ENCODE measurements at regions not wholly inside any gene's neighbourhood (a gene's known extent, or its start where the extent isn't known, plus 50 kb on each side); places are given as distances from the start of the nearest gene placed in this dataset.

- no peak overlapping the region for H3K9ac ChIP-seq (ENCODE audit: low read depth, low read length)
- H3K36me3 ChIP-seq (ENCODE audit: control insufficient read depth, insufficient read depth, low read length): no peaks in the 10 kb centered on the region
- no peaks in the 10 kb centered on the region for H3K4me1 ChIP-seq (ENCODE audit: control insufficient read depth, insufficient read depth, low read length)
- H3K9me3 ChIP-seq (ENCODE audit: control insufficient read depth, insufficient read depth, low read length): no peaks in the 10 kb centered on the region
- H3K27me3 ChIP-seq (ENCODE audit: control insufficient read depth, insufficient read depth, low read length): no peaks in the 10 kb centered on the region
- no peak overlapping the region for H3K4me3 ChIP-seq (ENCODE audit: low read depth, low read length)
Measured at GRCh38 chr12:24697769-24698168, 251.1 kb downstream of the BCAT1 start.

GRCh38 chr12:24697295-24697694 lies 251.6 kb downstream of the BCAT1 start:
- H3K9ac ChIP-seq (ENCODE audit: low read depth, low read length): no peak overlapping the region
- no peaks in the 10 kb centered on the region for H3K9me3 ChIP-seq (ENCODE audit: control insufficient read depth, insufficient read depth, low read length)
- H3K27me3 ChIP-seq (ENCODE audit: control insufficient read depth, insufficient read depth, low read length): no peaks in the 10 kb centered on the region
- no peaks in the 10 kb centered on the region for H3K36me3 ChIP-seq (ENCODE audit: control insufficient read depth, insufficient read depth, low read length)
- H3K4me1 ChIP-seq (ENCODE audit: control insufficient read depth, insufficient read depth, low read length): no peaks in the 10 kb centered on the region
- no peak overlapping the region for H3K4me3 ChIP-seq (ENCODE audit: low read depth, low read length)

DNA sequence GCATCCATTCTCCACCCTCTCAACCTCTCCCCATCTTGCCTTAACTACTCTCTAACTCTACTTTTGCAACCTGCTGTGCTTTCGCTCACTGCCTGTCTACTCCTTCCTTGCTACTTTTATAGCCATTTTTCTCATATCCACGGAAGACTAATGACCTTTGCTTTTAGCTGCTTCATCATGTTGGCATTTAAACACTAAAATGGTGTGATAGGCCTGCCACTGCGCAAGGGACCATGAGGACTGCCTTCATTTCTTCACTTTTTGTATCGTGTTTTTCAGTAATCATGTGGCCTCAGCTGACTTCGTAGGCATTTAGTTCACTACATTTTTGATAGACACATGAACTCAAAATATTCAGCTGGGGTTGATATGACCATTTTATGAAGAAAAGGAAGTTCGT lies 252.1 kb downstream of the BCAT1 start:
- H3K9ac ChIP-seq (ENCODE audit: low read depth, low read length): no peak overlapping the region
- no peaks in the 10 kb centered on the region for H3K36me3 ChIP-seq (ENCODE audit: control insufficient read depth, insufficient read depth, low read length)
- H3K9me3 ChIP-seq (ENCODE audit: control insufficient read depth, insufficient read depth, low read length): no peaks in the 10 kb centered on the region
- H3K4me1 ChIP-seq (ENCODE audit: control insufficient read depth, insufficient read depth, low read length): no peaks in the 10 kb centered on the region
- H3K4me3 ChIP-seq (ENCODE audit: low read depth, low read length): no peak overlapping the region
- no peaks in the 10 kb centered on the region for H3K27me3 ChIP-seq (ENCODE audit: control insufficient read depth, insufficient read depth, low read length)

DNA sequence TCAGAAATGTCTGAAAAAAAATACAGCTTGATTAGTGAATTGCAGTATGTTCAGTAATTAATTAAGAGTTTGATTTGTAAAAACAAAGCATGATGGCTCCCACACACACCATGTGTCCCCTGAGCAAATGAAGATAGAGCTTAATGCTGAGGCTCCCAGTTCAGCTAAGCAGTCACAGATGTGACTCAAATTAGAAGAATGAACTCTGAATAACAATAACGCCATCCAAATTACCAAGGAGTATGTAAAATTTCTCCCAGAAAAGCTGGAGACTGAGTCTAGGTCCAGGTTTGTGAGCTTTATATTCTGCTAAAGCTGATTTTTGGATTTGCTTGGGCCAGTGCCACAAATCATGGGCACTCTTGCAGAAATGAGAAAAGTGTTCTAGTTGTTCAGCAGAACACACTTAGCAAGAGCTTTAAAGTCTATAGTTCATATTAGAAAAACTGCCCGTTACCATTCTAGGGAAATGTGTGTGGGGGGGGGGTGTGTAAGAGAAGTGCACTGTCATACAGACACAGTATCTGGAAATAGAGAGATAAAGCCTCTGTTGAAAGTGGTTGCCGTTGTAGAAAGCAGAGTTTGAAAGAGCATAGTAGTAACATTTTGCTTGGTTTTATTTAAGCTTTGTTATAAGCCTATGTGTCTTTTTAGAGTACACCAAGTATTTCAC lies 253.1 kb downstream of the BCAT1 start:
- H3K36me3 ChIP-seq (ENCODE audit: control insufficient read depth, insufficient read depth, low read length): no peaks in the 10 kb centered on the region
- H3K27me3 ChIP-seq (ENCODE audit: control insufficient read depth, insufficient read depth, low read length): no peaks in the 10 kb centered on the region
- no peak overlapping the region for H3K9ac ChIP-seq (ENCODE audit: low read depth, low read length)
- no peaks in the 10 kb centered on the region for H3K4me1 ChIP-seq (ENCODE audit: control insufficient read depth, insufficient read depth, low read length)
- H3K9me3 ChIP-seq (ENCODE audit: control insufficient read depth, insufficient read depth, low read length): no peaks in the 10 kb centered on the region
- no peak overlapping the region for H3K4me3 ChIP-seq (ENCODE audit: low read depth, low read length)

DNA sequence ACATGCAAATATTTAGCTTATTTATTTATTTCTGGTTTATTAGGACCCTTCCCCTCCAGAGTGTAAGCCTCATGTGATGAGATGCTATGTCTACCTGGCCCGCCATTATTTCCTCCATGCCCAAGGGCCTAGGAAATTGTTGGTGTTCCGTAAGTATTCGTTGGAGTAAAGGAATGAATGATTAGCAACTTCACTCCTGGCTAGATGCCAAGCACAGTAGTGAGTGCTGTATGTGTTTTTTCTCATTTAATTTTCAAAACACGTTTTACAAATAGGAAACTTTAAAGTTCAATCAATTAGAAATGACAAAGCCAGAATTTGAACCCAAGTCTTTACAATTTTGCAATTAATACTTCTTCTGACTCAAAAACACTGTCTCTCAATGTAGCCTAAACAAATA lies 253.8 kb downstream of the BCAT1 start:
- H3K4me3 ChIP-seq (ENCODE audit: low read depth, low read length): no peak overlapping the region
- no peaks in the 10 kb centered on the region for H3K4me1 ChIP-seq (ENCODE audit: control insufficient read depth, insufficient read depth, low read length)
- no peaks in the 10 kb centered on the region for H3K36me3 ChIP-seq (ENCODE audit: control insufficient read depth, insufficient read depth, low read length)
- no peak overlapping the region for H3K9ac ChIP-seq (ENCODE audit: low read depth, low read length)
- no peaks in the 10 kb centered on the region for H3K27me3 ChIP-seq (ENCODE audit: control insufficient read depth, insufficient read depth, low read length)
- no peaks in the 10 kb centered on the region for H3K9me3 ChIP-seq (ENCODE audit: control insufficient read depth, insufficient read depth, low read length)

DNA sequence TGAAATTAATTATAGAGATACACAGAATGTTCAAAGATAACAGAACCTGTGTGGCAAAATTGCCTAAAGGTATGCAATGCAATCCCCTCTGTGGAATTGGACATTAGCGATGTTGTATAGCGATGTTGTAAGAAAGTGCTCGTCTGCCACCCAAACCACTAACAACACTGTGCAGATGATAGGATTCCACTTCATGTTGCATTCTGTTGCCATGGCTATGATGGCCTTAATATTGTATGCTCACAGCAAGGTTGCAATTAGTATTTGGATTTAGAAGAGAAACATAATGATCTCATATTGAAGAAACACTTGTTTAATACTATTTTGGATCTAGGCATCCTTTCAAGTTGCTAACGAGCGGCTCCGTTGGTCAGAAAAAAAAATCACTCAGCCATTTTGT lies 260.3 kb downstream of the BCAT1 start:
- Histone ChIP-seq H3K9me3 (ENCODE audit: control insufficient read depth, insufficient read depth, low read length) (no peaks in the 10 kb centered on the region), H3K36me3 (ENCODE audit: control insufficient read depth, insufficient read depth, low read length) (no peaks in the 10 kb centered on the region), H3K4me3 (ENCODE audit: low read depth, low read length) (no peak overlapping the region), H3K4me1 (ENCODE audit: control insufficient read depth, insufficient read depth, low read length) (peaks cover 9% of the 10 kb centered on the region), H3K27me3 (ENCODE audit: control insufficient read depth, insufficient read depth, low read length) (no peaks in the 10 kb centered on the region), H3K9ac (ENCODE audit: low read depth, low read length) (no peak overlapping the region)

- H3K27me3 ChIP-seq (ENCODE audit: control insufficient read depth, insufficient read depth, low read length): no peaks in the 10 kb centered on the region
- H3K4me3 ChIP-seq (ENCODE audit: low read depth, low read length): no peak overlapping the region
- no peaks in the 10 kb centered on the region for H3K36me3 ChIP-seq (ENCODE audit: control insufficient read depth, insufficient read depth, low read length)
- peaks cover 8% of the 10 kb centered on the region for H3K4me1 ChIP-seq (ENCODE audit: control insufficient read depth, insufficient read depth, low read length)
- no peaks in the 10 kb centered on the region for H3K9me3 ChIP-seq (ENCODE audit: control insufficient read depth, insufficient read depth, low read length)
- no peak overlapping the region for H3K9ac ChIP-seq (ENCODE audit: low read depth, low read length)
Measured at GRCh38 chr12:24681570-24681969, 267.3 kb downstream of the BCAT1 start.

DNA sequence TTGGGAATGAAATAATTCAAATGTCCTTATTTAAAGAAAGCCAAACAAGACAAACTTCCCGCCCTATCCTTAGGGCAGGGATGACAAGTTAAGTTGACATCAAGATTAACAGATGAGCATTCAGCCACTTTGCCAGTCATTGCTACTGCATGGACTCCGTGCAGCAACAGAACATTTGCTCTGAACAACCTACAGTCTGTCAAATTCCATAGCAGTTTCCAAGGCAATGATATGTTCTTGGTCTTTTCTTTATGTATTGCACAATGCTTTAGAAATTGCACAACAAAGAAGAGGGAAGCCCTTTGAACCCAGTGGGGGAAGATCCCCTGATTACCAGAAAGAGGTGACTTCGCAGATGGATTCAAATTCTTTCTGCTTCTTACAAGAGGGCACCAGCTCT lies 269.8 kb downstream of the BCAT1 start:
- no peaks in the 10 kb centered on the region for H3K9me3 ChIP-seq (ENCODE audit: control insufficient read depth, insufficient read depth, low read length)
- no peak overlapping the region for H3K9ac ChIP-seq (ENCODE audit: low read depth, low read length)
- no peaks in the 10 kb centered on the region for H3K36me3 ChIP-seq (ENCODE audit: control insufficient read depth, insufficient read depth, low read length)
- H3K4me1 ChIP-seq (ENCODE audit: control insufficient read depth, insufficient read depth, low read length): peaks cover 8% of the 10 kb centered on the region
- no peak overlapping the region for H3K4me3 ChIP-seq (ENCODE audit: low read depth, low read length)
- H3K27me3 ChIP-seq (ENCODE audit: control insufficient read depth, insufficient read depth, low read length): no peaks in the 10 kb centered on the region

DNA sequence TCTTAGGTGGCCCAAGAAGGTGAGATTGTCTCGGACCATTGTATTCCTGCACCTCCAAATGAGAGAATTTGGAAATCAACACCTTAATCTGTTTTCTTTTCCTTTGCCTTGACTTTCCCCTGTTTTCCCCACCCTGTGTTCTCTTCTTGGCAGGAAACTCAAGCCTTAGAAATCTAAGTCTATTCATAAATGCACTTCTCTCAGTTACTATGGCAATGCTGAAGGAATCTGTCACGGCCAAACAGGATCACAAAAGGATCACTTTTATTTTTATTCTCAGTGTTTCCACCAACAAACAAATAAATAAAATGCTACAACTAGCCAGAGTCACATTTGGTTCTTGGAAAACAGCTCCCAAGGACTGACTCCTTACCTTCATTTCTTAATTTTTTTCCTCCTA lies 270.5 kb downstream of the BCAT1 start:
- no peak overlapping the region for H3K4me3 ChIP-seq (ENCODE audit: low read depth, low read length)
- no peaks in the 10 kb centered on the region for H3K36me3 ChIP-seq (ENCODE audit: control insufficient read depth, insufficient read depth, low read length)
- peaks cover 8% of the 10 kb centered on the region for H3K4me1 ChIP-seq (ENCODE audit: control insufficient read depth, insufficient read depth, low read length)
- no peaks in the 10 kb centered on the region for H3K27me3 ChIP-seq (ENCODE audit: control insufficient read depth, insufficient read depth, low read length)
- no peak overlapping the region for H3K9ac ChIP-seq (ENCODE audit: low read depth, low read length)
- no peaks in the 10 kb centered on the region for H3K9me3 ChIP-seq (ENCODE audit: control insufficient read depth, insufficient read depth, low read length)

- Histone ChIP-seq H3K4me1 (ENCODE audit: control insufficient read depth, insufficient read depth, low read length) (no peaks in the 10 kb centered on the region), H3K4me3 (ENCODE audit: low read depth, low read length) (no peak overlapping the region), H3K27me3 (ENCODE audit: control insufficient read depth, insufficient read depth, low read length) (no peaks in the 10 kb centered on the region), H3K36me3 (ENCODE audit: control insufficient read depth, insufficient read depth, low read length) (no peaks in the 10 kb centered on the region), H3K9ac (ENCODE audit: low read depth, low read length) (no peak overlapping the region), H3K9me3 (ENCODE audit: control insufficient read depth, insufficient read depth, low read length) (no peaks in the 10 kb centered on the region)
Measured at GRCh38 chr12:24668563-24668962, 280.3 kb downstream of the BCAT1 start.

- Histone ChIP-seq H3K9me3 (ENCODE audit: control insufficient read depth, insufficient read depth, low read length) (no peaks in the 10 kb centered on the region), H3K36me3 (ENCODE audit: control insufficient read depth, insufficient read depth, low read length) (no peaks in the 10 kb centered on the region), H3K9ac (ENCODE audit: low read depth, low read length) (no peak overlapping the region), H3K27me3 (ENCODE audit: control insufficient read depth, insufficient read depth, low read length) (no peaks in the 10 kb centered on the region), H3K4me3 (ENCODE audit: low read depth, low read length) (no peak overlapping the region), H3K4me1 (ENCODE audit: control insufficient read depth, insufficient read depth, low read length) (no peaks in the 10 kb centered on the region)
Measured at GRCh38 chr12:24664161-24664880, 284.6 kb downstream of the BCAT1 start.

- no peaks in the 10 kb centered on the region for H3K9me3 ChIP-seq (ENCODE audit: control insufficient read depth, insufficient read depth, low read length)
- H3K36me3 ChIP-seq (ENCODE audit: control insufficient read depth, insufficient read depth, low read length): no peaks in the 10 kb centered on the region
- no peaks in the 10 kb centered on the region for H3K4me1 ChIP-seq (ENCODE audit: control insufficient read depth, insufficient read depth, low read length)
- no peak overlapping the region for H3K4me3 ChIP-seq (ENCODE audit: low read depth, low read length)
- H3K27me3 ChIP-seq (ENCODE audit: control insufficient read depth, insufficient read depth, low read length): no peaks in the 10 kb centered on the region
- no peak overlapping the region for H3K9ac ChIP-seq (ENCODE audit: low read depth, low read length)
Measured at GRCh38 chr12:24661657-24662096, 287.2 kb downstream of the BCAT1 start.
